Uterus (tissue), 3 donors: ENCODE measurements at regions not wholly inside any gene's neighbourhood (a gene's known extent, or its start where the extent isn't known, plus 50 kb on each side); places are given as distances from the start of the nearest gene placed in this dataset.
"Not testable (repeated sequence)": the region's sequence is repeated elsewhere in the genome, so short reads cannot be mapped to it uniquely, and the experiment has no call there.

Experiments
- DNase-seq, 2 donors: peaks; one replicate each; pipeline ENCODE4 v3.0.0-alpha.2; 2019 to 2020
- H3K27ac ChIP-seq, 2 donors: fragments of 200-600 bp; sonication (generic); 1 replicate in 1 of 2; 2 replicates in 1 of 2; pipeline ENCODE4 v1.5.1; 2016 to 2018
- H3K27me3 ChIP-seq, 2 donors: fragments of 200-600 bp; sonication (generic); one replicate each; pipeline ENCODE4 v1.5.1; 2018 to 2019; ENCODE audit warnings: control low read depth in 1 of 2
- H3K36me3 ChIP-seq, 2 donors: fragments of 200-600 bp; sonication (generic); one replicate each; pipeline ENCODE4 v1.5.1; 2019; ENCODE audit warnings: control low read depth in 1 of 2
- H3K4me1 ChIP-seq, 2 donors: fragments of 200-600 bp; sonication (generic); one replicate each; pipeline ENCODE4 v1.5.1; 2018 to 2019; ENCODE audit warnings: control low read depth in 1 of 2
- H3K4me3 ChIP-seq, 2 donors: fragments of 200-600 bp; sonication (generic); 1 replicate in 1 of 2; 2 replicates in 1 of 2; pipeline ENCODE4 v1.5.1; 2018 to 2019; ENCODE audit warnings: mild to moderate bottlenecking in 1 of 2
- H3K9me3 ChIP-seq, 2 donors: fragments of 200-600 bp; sonication (generic); one replicate each; pipeline ENCODE4 v1.5.1; 2019; ENCODE audit warnings: control low read depth in 1 of 2
- CTCF ChIP-seq, 4 experiments: fragments of 200-600 bp in 2 of 4; fragments of 450-650 bp in 2 of 4; sonication (generic) in 2 of 4; IDR thresholded peaks; one replicate each; pipeline ENCODE4 v1.5.1; 2016 to 2019; ENCODE audit warnings: antibody characterized with exemption in 4 of 4, mild to moderate bottlenecking in 2 of 4, moderate library complexity in 1 of 4
- POLR2A ChIP-seq, 2 donors: fragments of 450-650 bp; IDR thresholded peaks; one replicate each; pipeline ENCODE4 v1.6.1; 2016; ENCODE audit warnings: antibody characterized with exemption in 2 of 2, mild to moderate bottlenecking in 1 of 2, moderate library complexity in 1 of 2
- intact Hi-C: fragments of 100-400 bp; cut with DNase I; formaldehyde crosslinking; loops from one replicate; pipeline ENCODE4 v1.15.1; 2023; ENCODE audit warnings: low total_unique reads
- donor health status: DM: yes; HTN: yes; CAD: no.

DNA sequence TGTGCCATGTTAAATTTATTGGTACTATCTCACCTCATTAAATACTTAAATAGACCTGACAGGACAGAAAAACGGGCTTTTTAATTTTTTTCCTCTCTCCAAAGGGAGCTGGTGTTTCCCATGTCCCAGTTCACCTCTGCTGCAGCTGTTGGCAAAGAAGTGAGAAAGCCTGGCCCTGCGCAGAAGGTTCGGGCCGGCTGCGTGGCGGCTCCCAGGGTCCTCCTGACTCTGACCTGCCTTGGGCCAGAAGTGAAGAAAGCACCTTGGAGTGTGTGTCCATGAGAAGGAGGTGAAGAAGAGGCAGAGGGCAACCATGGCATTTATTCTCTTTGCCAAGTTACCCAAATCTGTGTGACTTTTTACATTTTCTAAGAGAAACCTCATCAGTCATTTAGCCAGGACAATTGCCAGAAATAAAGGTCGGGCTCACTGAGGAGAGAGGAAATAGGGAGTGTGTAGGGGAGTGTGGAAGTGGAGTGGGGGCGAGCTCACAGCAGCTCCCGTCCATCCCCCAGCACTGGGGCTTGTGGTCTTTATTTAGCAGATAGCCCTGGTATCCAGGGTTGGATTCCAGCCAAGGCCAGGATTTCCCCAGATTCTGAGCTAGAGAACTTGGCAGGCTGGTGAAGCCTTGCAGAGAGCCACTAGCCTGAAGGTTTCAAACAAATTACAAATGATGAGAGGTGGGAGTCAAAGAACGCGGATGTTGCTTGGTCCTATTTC, 102.4 kb upstream of the CADM1 start:
- intact Hi-C loops: no loop called here
- peak; percentile 27 to 31 for DNase-seq
- TF ChIP-seq CTCF (IDR thresholded peaks at IDR 0.05) (no peak), POLR2A (IDR thresholded peaks at IDR 0.05) (no peak)
- Histone ChIP-seq H3K27ac (no peak overlapping the region), H3K4me3 (no peak overlapping the region), H3K27me3 (no peaks in the 10 kb centered on the region), H3K36me3 (no peaks in the 10 kb centered on the region), H3K4me1 (no peaks in the 10 kb centered on the region), H3K9me3 (no peaks in the 10 kb centered on the region)

- intact Hi-C loops: no loop called here
- Histone ChIP-seq H3K27ac (no peak overlapping the region), H3K4me3 (no peak overlapping the region), H3K4me1 (no peaks in the 10 kb centered on the region), H3K9me3 (no peaks in the 10 kb centered on the region), H3K36me3 (no peaks in the 10 kb centered on the region), H3K27me3 (no peaks in the 10 kb centered on the region)
- TF ChIP-seq CTCF (IDR thresholded peaks at IDR 0.05) (no peak), POLR2A (IDR thresholded peaks at IDR 0.05) (no peak)
- no peak for DNase-seq
Measured at GRCh38 chr11:115605871-115606497, 101.8 kb upstream of the CADM1 start.

DNA sequence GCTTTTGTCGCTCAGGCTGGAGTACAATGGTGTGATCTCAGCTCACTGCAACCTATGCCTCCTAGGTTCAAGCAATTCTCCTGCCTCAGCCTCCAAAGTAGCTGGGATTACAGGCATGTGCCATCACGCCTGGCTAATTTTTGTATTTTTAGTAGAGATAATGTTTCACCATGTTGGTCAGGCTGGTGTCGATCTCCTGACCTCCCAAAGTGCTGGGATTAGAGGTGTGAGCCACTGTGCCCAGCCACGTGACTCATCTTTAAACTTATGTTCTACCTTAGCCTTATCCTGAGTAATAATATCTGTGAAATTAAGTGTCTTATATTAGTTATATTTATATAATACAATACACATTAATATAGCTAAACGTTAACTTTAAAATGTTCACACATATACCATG, 101.2 kb upstream of the CADM1 start:
- H3K27ac ChIP-seq, H3K4me3 ChIP-seq, H3K4me1 ChIP-seq, H3K27me3 ChIP-seq, DNase-seq, H3K36me3 ChIP-seq, intact Hi-C loops, H3K9me3 ChIP-seq: not testable (repeated sequence)

GRCh38 chr11:115599125-115599524, 94.9 kb upstream of the CADM1 start:
- H3K36me3 ChIP-seq: no peaks in the 10 kb centered on the region
- H3K27ac ChIP-seq: no peak overlapping the region
- TF ChIP-seq CTCF (IDR thresholded peaks at IDR 0.05) (no peak), POLR2A (IDR thresholded peaks at IDR 0.05) (no peak)
- DNase-seq: no peak
- intact Hi-C loops: no loop called here
- no peaks in the 10 kb centered on the region for H3K9me3 ChIP-seq
- no peaks in the 10 kb centered on the region for H3K27me3 ChIP-seq
- H3K4me3 ChIP-seq: no peak overlapping the region
- no peaks in the 10 kb centered on the region for H3K4me1 ChIP-seq

DNA sequence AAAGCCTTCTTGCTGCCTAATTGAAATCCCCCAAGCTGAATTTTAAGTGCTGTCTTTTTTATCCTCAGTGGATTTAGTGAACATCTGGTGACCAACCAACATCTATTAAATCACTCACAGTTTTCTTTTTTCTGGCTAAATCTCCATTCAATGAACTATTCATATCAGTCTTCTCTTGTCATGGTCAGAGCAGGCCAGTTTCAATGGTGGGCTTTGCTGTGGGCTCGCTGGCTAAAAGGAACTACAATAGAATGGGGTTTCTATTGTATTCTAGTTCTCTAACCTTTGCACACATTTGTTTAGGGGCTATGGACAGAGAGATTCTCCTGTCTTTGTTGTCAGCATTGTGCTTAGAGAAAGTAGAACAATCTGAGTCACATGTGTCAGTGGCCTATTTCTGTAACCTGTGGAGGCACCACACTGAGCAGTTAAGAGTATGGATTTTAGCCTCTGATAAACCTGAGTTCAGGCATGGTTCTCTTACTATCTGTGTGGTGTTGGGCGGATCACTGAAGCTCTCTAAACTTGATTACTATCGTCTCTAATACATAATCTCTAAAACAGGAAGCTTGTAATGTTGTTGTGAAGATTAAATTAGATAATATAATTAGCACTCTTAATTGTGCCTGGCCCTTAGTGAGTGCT, 94.2 kb upstream of the CADM1 start:
- DNase-seq: no peak
- H3K27ac ChIP-seq: no peak overlapping the region
- no peak overlapping the region for H3K4me3 ChIP-seq
- intact Hi-C loops: no loop called here
- no peaks in the 10 kb centered on the region for H3K9me3 ChIP-seq
- H3K4me1 ChIP-seq: no peaks in the 10 kb centered on the region
- no peaks in the 10 kb centered on the region for H3K36me3 ChIP-seq
- H3K27me3 ChIP-seq: no peaks in the 10 kb centered on the region
- no peak for TF ChIP-seq CTCF (IDR thresholded peaks at IDR 0.05)
- TF ChIP-seq POLR2A (IDR thresholded peaks at IDR 0.05): no peak
